T47D (cell line): ENCODE measurements at regions not wholly inside any gene's neighbourhood (a gene's known extent, or its start where the extent isn't known, plus 50 kb on each side); places are given as distances from the start of the nearest gene placed in this dataset.

Experiments
- DNase-seq, 2 experiments: peaks; one replicate each; pipeline versions ENCODE4 v3.0.0 to v3.0.0-alpha.2; 2011 to 2012; ENCODE audit warnings: low read depth in 1 of 2, low spot score in 1 of 2
- JUND ChIP-seq: IDR thresholded peaks from 2 replicates; pipeline ENCODE4 v1.6.1; 2012; ENCODE audit warnings: low read depth
- in situ Hi-C: cut with HindIII; loops from 2 replicates; pipeline ENCODE4 v1.10.0; 2016; ENCODE audit warnings: low sequenced_read_pairs, low pct_unique_long_range_greater_than_20kb

DNA sequence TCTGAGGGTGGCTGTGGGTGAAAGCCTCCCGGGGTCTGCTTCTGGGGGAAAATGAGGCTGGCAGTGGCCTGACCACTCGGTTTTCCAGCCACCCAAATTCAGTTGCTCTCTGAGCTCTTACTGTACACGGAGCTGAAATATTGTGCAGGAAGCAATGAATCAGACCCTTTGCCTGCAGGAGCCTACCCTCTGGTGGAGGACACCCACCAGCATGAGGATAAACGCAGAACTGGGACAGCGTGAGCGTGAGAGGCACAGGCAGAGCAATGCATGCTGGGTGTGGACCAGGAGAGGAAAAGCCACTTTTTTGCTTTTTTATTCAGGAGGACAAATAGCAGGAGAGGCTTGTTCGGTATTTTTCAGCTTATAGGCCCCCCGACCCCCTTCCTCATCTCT lies 298.0 kb downstream of the QKI start:
- TF ChIP-seq JUND: no peak
- DNase-seq: no peak
- in situ Hi-C loops: no loop called here

DNA sequence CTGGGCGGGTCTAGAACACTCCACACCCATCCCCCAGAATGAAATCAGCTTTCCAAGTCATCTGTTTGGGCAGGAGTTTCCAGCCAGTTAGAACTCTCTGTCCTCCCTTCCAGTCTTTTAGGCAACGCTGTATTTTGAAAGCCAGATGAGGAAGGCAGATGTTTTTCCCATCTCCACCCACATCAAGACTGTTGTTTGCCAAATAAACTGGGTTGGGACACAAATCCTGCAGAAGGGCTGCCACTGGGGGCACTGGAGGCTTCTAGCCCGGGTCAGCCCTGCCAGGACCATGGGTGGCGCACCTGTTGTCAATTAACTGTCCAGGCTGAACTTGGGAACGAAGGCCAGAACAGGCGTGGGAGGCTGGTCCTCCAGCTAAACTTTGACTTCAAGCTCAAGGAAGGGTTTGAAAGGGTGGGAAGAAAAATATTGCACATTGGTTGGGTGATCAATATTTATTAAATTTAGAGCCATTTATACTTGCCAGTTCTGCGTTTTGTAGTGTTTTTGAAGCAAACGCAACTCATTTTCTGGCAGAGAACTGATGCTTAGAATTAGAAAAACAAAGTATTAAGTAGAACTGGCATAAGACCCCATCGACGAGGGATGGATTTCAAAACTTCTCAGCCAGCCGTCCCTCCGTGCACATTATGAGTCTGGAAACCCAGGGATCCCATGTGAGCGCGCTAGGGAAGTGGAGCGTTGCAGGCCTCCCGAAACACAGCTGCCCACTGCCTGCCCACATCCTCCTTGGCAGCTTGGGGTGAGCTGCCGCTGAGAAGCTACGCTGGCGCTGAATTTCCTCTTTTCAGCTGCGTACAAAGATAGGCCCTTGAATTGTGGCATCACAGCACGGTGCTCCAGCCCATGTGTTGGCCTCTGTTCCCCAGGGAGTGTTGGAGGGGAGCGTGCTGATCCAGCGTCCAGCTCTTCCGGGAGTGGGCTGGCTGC lies 297.4 kb downstream of the QKI start:
- DNase-seq: no peak
- in situ Hi-C loops: no loop called here
- no peak for TF ChIP-seq JUND

DNA sequence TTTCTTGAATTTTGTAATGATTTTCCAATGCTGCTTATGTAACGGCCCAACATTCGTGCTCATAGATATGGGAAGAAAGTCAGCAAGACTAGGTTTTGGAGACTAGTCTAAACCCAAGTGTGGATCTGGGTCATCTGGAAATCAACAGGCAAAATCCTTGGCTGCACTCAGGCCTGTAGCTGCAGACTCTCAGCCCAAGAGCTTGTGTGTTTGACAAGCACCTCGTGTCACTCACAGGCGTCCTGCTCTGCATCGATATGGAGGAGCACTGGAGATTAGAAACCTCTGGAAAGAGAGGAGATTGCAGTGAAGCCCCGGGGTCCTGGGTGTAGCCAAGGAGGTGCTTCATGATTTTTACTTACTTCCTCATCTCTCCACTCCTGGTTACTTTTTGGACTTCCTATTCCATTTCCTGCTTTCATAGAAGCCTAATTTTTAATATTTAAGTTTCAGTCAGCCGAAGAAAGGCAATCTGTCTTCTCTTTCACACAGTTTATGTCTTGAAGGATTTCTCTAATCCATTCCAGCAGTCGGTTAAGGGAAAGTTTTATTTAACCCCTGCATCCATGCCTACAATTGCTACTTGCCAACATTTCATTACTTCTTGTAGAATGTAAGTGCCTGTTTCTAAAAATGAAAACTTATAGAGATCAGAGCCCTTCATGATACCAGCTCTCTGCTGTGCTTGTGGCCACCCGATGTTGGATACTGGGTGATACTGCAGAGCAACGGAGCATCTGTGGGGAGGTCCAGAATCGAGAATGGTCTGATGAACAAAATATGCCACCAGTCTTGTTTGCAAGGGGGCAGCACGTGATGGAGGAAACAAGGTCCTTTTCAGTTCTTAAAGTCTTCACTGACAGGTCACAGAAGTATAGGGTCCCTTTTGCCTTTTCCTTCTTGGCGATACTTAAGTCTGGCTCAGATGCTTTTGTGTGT lies 296.3 kb downstream of the QKI start:
- TF ChIP-seq JUND: no peak
- in situ Hi-C loops: no loop called here
- no peak for DNase-seq

DNA sequence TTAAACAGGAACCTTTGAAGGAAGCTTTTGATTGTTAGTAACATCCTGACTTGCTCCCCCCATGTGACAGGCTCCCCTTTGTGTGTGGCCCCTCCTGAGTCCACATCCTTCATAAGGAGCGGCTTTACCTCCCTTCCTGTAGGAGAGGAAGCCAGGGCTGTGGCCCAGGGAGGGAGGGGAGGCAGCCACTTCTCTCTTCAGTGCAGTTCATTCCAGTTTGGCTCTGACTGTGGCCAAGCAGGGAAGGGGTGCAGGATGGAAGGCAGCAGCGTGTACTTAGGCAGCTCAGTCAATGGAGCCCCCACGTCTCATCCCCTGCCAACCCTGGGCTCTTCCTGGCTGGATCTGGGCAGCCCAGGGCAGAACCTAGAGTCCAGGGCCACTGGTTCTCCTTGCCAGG lies 295.2 kb downstream of the QKI start:
- DNase-seq: no peak
- in situ Hi-C loops: no loop called here
- no peak for TF ChIP-seq JUND

DNA sequence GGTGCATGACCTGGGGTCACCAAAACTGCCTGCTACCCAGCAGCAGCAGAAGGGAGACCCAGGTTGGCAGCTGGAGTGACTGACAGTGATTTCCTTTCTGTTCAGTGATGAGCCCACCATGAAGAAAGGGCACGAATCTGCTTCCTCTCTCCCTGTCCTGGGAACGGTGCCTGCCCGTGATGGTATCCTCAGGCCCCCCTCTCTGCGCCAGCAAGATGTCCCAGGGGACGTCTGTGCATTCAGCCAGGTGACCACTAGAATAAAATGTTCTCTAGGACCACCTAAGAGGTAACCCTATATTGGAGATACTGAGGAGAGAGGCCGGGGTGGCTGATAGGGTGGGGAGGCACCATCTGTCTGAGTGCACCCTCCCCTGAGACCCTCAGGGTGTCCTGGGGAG lies 294.7 kb downstream of the QKI start:
- TF ChIP-seq JUND: no peak
- in situ Hi-C loops: no loop called here

DNA sequence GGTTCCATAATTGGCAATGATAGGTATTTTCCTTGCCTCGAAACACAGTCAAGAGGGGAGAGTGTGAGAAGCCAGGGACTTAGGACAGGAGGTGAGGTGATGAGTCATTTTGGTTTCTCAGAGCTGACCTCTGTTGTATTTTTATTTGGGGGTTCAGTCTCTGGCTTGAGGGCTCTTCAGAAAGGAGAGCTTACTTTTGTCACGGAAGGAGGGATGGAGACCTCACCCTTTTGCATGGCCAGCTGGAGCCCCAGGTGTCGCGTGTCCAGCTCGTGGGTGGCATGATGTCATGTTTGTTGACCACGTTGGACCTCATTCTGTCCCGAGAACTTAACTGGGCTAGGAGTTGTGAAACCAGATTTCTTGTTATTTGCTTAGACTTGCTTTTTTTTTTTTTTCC lies 293.9 kb downstream of the QKI start:
- no peak for TF ChIP-seq JUND
- in situ Hi-C loops: no loop called here
- no peak for DNase-seq

More for the DNA sequence above, 294.7 kb downstream of the QKI start:
- DNase-seq: no peak

DNA sequence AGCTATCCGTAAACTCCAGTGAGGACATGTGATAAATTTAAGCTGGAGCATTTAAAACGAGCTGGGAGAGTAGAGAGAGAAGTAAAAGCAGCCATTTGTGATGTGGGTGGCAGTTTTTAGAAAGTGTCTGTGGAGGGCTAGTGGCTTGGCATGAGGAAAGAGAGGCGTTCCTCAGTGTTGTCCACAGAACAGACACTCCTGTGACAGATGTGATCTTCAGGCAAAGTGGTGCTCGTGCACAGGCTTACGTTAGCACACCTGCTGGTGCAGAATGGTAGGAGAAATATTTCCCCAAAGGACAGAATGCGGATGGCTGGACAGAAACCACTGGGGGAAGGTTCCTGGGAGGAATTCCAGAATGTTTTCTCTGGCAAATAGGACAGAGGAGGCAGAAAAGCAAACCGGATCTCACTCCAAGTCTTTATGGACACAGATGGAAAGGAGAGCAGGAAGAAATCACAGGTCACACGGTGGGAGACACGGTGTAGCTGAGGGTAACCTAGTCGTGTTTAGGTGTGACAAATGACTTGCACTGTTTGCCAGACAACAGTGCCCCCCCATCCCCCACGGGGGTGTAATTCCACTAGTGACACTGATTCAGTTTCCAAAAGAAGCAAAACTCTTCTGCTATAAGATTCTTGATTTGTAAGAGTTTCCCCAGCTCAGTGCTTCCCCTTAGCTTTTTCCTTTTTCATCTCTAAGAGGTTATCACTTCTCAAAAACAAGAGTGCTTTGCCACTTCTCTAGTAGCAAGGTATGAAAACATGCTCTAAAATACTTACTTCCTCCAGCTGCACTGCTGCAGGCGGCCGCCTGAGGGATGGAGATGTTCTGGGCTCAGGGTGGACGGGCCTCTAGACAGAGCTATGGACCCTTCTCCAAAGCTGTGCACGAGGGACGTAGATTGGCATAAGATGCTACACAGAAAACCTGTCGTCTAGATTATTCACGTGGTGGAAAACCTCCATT lies 293.2 kb downstream of the QKI start:
- in situ Hi-C loops: no loop called here
- peak in 1 of 2 experiments; percentile 32 for DNase-seq
- no peak for TF ChIP-seq JUND

DNA sequence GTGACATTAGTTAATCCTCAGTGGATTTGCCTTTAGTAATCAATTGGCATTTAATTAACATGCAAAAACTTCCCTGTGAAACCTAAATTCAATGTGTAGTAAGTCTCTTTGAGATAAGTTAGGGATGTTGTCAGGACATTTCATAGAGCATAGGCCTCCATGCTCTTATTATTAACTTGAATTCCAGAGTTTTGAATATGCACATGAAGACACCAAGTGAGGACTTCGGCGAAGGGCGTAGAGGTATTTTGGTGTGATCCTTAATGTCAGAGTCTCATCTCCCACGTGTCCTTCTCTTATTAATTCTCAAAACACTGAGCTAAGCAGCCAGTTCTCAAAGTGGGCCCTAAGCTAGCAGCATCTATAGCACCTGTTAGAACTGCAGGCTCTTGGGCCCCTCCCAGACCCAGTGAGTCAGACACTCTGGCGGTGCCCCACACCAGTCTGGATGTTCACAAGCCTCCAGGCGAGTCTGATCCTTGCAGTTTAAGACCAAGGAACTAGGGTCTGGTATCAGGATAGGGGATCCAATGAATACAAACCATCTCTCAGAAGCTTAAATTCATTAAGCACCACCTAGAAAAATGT lies 292.1 kb downstream of the QKI start:
- no peak for DNase-seq
- in situ Hi-C loops: no loop called here
- TF ChIP-seq JUND: no peak

DNA sequence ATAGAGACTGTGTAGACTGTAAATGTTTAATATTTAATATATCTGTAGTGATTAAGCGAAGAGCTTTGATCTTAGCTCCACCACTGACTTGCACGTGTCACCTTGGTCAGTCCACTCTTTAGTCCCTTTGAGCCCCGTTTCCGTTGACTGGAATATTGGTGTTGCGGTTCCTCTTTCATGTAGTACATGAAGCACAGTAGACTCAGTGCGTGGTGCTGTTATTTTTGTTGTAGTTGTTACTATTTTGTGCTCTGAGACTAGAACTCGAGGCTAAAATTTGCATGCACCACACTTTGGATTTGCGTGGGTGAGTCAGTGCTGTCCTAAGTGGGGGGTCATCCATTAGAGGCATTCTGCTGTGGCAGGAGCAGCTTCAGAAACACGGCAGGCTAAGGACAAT lies 291.4 kb downstream of the QKI start:
- TF ChIP-seq JUND: no peak
- no peak for DNase-seq
- in situ Hi-C loops: no loop called here

DNA sequence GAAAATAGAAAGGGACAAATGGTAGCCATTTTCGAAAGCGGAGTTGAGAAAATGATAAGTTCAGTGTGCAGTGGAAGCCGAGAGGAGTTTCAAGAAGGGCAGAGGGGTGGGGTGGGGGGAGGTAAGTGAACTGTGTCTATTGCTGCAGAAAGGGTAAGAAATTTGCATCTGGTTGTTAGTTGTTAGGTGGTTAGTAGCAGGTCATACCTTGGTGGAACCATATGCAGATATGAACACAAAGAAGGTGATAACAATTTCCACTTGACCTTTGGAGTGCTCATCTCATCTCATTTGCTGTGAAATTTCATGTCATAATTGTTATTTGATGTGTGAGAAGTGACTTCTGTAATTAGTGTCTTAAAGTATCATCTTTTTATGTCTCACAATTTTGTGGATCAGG lies 288.2 kb downstream of the QKI start:
- in situ Hi-C loops: no loop called here
- TF ChIP-seq JUND: no peak

DNA sequence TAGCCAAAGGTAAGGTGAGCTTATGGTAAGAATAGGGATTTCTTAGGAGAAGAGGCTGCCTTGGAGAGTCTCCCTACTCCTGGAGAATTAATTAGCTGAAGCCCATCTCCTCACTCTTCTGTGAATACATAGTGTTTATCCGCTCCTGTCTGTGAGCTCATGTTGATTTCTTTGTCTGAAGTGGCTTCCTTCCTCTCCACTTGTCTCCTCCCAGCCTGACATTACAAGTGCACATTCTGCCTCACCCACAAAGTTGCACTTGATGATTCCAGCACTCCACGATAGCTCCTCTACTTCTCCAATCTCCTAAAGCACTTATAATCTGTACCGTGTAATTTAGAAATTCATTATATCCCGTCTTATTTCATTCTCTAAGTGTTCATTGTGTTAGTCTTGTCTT lies 287.2 kb downstream of the QKI start:
- no peak for TF ChIP-seq JUND
- no peak for DNase-seq
- in situ Hi-C loops: no loop called here

More for the DNA sequence above, 288.2 kb downstream of the QKI start:
- DNase-seq: no peak
